Activated B cell treated with CpG ODN at 0.5 μM for 24 hours (primary cell): ENCODE measurements at regions not wholly inside any gene's neighbourhood (a gene's known extent, or its start where the extent isn't known, plus 50 kb on each side); places are given as distances from the start of the nearest gene placed in this dataset.

Source experiments
- ATAC-seq: fragments of 200-7000 bp; cut with Tn5 transposase; one replicate; pipeline ENCODE4 v1.10.0; 2021; ENCODE audit warnings: low read depth, mild to moderate bottlenecking, moderate library complexity
- CTCF ChIA-PET: fragments of 350-600 bp; sonication (Branson Sonifier 250); formaldehyde crosslinking; loops from one replicate; lab custom pipeline; 2021; ENCODE audit warnings: antibody characterized with exemption; lab: Charles Lee
- POLR2A ChIA-PET: fragments of 350-600 bp; sonication (Branson Sonifier 250); formaldehyde crosslinking; loops from one replicate; lab custom pipeline; 2021; ENCODE audit warnings: antibody characterized with exemption; lab: Charles Lee
- DNase-seq: peaks from one replicate; pipeline ENCODE4 v3.0.0; 2022
- H3K27ac Mint-ChIP-seq: one replicate; pipeline ENCODE4 v1.8.0; 2020; ENCODE audit warnings: mixed read lengths
- H3K27me3 Mint-ChIP-seq: one replicate; pipeline ENCODE4 v1.8.0; 2021; ENCODE audit warnings: mixed read lengths
- H3K36me3 Mint-ChIP-seq: one replicate; pipeline ENCODE4 v1.8.0; 2021; ENCODE audit warnings: low read depth, mixed read lengths
- H3K4me1 Mint-ChIP-seq: one replicate; pipeline ENCODE4 v1.8.0; 2021; ENCODE audit warnings: mixed read lengths
- H3K4me3 Mint-ChIP-seq: one replicate; pipeline ENCODE4 v1.8.0; 2020; ENCODE audit warnings: mild to moderate bottlenecking, mixed read lengths
- H3K9me3 Mint-ChIP-seq: one replicate; pipeline ENCODE4 v1.8.0; 2020; ENCODE audit warnings: mixed read lengths
- CTCF ChIP-seq: fragments of 200-600 bp; IDR thresholded peaks from one replicate; pipeline ENCODE4 v1.8.0; 2022; ENCODE audit warnings: antibody characterized with exemption, mild to moderate bottlenecking
- intact Hi-C: fragments of 100-400 bp; cut with micrococcal nuclease; formaldehyde crosslinking; loops from one replicate; pipeline ENCODE4 v1.15.1; 2024

- no peak overlapping the region for H3K27ac Mint-ChIP-seq
- intact Hi-C loops = no loop called here
- POLR2A ChIA-PET = no interaction called here
- H3K4me3 Mint-ChIP-seq = no peak overlapping the region
- H3K27me3 Mint-ChIP-seq = no peaks in the 10 kb centered on the region
- no peak for ATAC-seq
- peaks cover 7% of the 10 kb centered on the region for H3K9me3 Mint-ChIP-seq
- CTCF ChIA-PET = no interaction called here
- no peak for DNase-seq
- TF ChIP-seq CTCF = no peak
- H3K36me3 Mint-ChIP-seq = no peaks in the 10 kb centered on the region
- no peaks in the 10 kb centered on the region for H3K4me1 Mint-ChIP-seq
Measured at GRCh38 chr11:91986218-91986617, 238.4 kb upstream of the FAT3 start.

DNA sequence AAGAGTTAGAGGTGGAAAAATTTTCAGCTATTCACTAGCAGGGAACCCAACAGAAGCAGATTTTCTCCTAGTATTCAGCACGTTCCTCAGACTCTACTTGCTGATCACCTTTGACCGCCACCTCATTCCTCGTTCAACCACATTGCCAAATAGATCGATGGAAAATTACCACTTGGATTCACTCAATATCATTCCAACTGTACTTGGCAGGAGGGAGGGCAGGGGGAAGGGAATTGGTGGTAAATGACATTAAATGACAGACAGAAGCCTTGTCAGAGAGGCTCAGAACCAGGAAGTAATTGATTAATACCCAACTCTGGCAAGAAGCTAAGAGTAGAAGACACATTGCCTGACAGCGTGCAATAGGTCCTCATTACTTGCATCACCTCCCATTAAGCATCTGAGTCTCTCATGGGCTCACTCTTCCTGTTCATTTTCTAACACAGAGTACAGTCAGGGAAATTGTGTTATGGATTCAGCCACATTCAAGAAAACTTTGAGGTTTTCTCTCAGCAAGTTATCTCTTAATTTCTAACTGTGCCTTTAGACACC is 240.5 kb upstream of the FAT3 start:
- POLR2A ChIA-PET = no interaction called here
- ATAC-seq (no peak), DNase-seq (no peak)
- no peaks in the 10 kb centered on the region for H3K36me3 Mint-ChIP-seq
- H3K4me3 Mint-ChIP-seq = no peak overlapping the region
- no peak for TF ChIP-seq CTCF
- no peaks in the 10 kb centered on the region for H3K4me1 Mint-ChIP-seq
- intact Hi-C loops = no loop called here
- peaks cover 5% of the 10 kb centered on the region for H3K9me3 Mint-ChIP-seq
- no peak overlapping the region for H3K27ac Mint-ChIP-seq
- H3K27me3 Mint-ChIP-seq = no peaks in the 10 kb centered on the region
- CTCF ChIA-PET = no interaction called here

DNA sequence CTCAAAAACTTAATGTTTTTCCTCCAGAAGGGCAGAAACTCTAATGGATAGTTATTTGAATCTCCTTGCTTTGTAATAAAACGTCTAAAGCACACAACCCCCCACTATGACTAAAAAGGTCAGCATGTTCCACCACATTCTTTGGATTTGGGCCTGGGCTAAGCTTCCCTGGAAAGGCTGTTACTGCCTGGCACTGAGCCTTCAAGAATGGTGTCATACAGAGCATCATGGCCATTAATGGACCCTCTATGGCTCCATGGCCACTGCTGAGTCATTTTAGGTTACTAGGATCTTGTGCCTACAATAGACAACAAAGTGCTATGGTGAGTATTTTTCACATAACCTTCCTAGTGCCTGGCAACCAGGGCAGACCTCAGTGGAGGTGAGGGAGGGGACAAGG is 242.6 kb upstream of the FAT3 start:
- DNase-seq (no peak), ATAC-seq (no peak)
- H3K9me3 Mint-ChIP-seq = peaks cover 6% of the 10 kb centered on the region
- no peaks in the 10 kb centered on the region for H3K27me3 Mint-ChIP-seq
- no peak overlapping the region for H3K27ac Mint-ChIP-seq
- H3K4me1 Mint-ChIP-seq = no peaks in the 10 kb centered on the region
- no peak overlapping the region for H3K4me3 Mint-ChIP-seq
- POLR2A ChIA-PET = no interaction called here
- TF ChIP-seq CTCF = no peak
- no peaks in the 10 kb centered on the region for H3K36me3 Mint-ChIP-seq
- CTCF ChIA-PET = no interaction called here
- intact Hi-C loops = no loop called here

DNA sequence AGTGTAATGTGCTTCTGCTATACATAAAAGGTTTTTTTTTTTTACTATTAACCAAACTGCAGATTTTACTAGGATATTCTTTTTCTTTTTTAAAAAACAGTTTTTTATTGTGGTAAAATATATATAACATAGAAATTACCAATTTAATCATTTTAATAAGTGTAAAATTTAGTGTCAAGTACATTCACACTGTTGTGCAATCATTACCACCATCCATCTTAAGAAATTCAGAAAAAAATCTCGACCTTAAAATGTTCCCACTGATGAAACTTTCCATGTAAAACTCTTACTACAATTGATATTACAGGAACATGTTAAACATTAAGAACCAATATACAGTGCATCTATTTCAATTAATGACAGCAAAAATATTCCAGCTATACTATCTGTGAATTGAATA is 244.8 kb upstream of the FAT3 start:
- ChIA-PET CTCF (no interaction called here), POLR2A (no interaction called here)
- DNase-seq = no peak
- no peak overlapping the region for H3K27ac Mint-ChIP-seq
- H3K9me3 Mint-ChIP-seq = peaks cover 6% of the 10 kb centered on the region
- H3K27me3 Mint-ChIP-seq = no peaks in the 10 kb centered on the region
- H3K4me3 Mint-ChIP-seq = no peak overlapping the region
- no peak for ATAC-seq
- intact Hi-C loops = no loop called here
- no peaks in the 10 kb centered on the region for H3K4me1 Mint-ChIP-seq
- no peak for TF ChIP-seq CTCF
- no peaks in the 10 kb centered on the region for H3K36me3 Mint-ChIP-seq

DNA sequence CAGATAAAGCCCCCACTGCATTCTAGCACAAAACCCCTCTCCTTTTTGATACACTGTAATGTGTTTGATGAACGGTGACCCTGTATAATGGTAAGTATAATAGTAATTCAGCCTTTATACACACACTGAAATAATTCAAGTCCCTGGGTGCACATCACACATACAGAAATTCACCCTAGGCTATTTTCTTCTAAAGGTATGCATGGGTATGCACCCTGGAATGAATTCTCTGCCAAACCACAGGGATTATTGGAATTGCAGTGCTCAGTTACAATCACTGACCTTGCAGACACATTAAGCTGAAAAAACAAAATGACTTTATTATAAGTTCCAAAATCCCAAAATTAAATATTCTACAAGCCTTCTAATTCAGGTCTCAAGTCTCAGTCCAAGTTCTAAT is 245.9 kb upstream of the FAT3 start:
- CTCF ChIA-PET = no interaction called here
- POLR2A ChIA-PET = no interaction called here
- H3K27me3 Mint-ChIP-seq = no peaks in the 10 kb centered on the region
- H3K27ac Mint-ChIP-seq = no peak overlapping the region
- intact Hi-C loops = no loop called here
- ATAC-seq (no peak), DNase-seq (no peak)
- H3K9me3 Mint-ChIP-seq = peaks cover 7% of the 10 kb centered on the region
- no peaks in the 10 kb centered on the region for H3K36me3 Mint-ChIP-seq
- no peak for TF ChIP-seq CTCF
- H3K4me1 Mint-ChIP-seq = no peaks in the 10 kb centered on the region
- no peak overlapping the region for H3K4me3 Mint-ChIP-seq
